Activated naive CD4-positive, alpha-beta T cell treated with anti-CD3 and anti-CD28 coated beads for 36 hours (primary cell): ENCODE measurements at regions not wholly inside any gene's neighbourhood (a gene's known extent, or its start where the extent isn't known, plus 50 kb on each side); places are given as distances from the start of the nearest gene placed in this dataset.
"Not testable (repeated sequence)": the region's sequence is repeated elsewhere in the genome, so short reads cannot be mapped to it uniquely, and the experiment has no call there.

Experiments
- CTCF ChIA-PET: fragments of 350-600 bp; sonication (Branson Sonifier 250); formaldehyde crosslinking; loops from one replicate; lab custom pipeline; 2021; ENCODE audit warnings: antibody characterized with exemption; lab: Charles Lee
- DNase-seq: peaks from one replicate; pipeline ENCODE4 v3.0.0-alpha.2; 2020
- H3K27ac Mint-ChIP-seq: one replicate; pipeline ENCODE4 v1.8.0; 2021; ENCODE audit warnings: mild to moderate bottlenecking, mixed read lengths
- H3K27me3 Mint-ChIP-seq: one replicate; pipeline ENCODE4 v1.8.0; 2021; ENCODE audit warnings: low read depth, mixed read lengths
- H3K36me3 Mint-ChIP-seq: one replicate; pipeline ENCODE4 v1.8.0; 2021; ENCODE audit warnings: low read depth, mixed read lengths
- H3K4me1 Mint-ChIP-seq: one replicate; pipeline ENCODE4 v1.8.0; 2021; ENCODE audit warnings: low read depth, mixed read lengths
- H3K4me3 Mint-ChIP-seq: one replicate; pipeline ENCODE4 v1.8.0; 2021; ENCODE audit warnings: mild to moderate bottlenecking, moderate library complexity, mixed read lengths
- H3K9me3 Mint-ChIP-seq: one replicate; pipeline ENCODE4 v1.8.0; 2021; ENCODE audit warnings: mixed read lengths
- intact Hi-C: fragments of 100-400 bp; cut with micrococcal nuclease; formaldehyde crosslinking; loops from one replicate; pipeline ENCODE4 v1.15.1; 2023

DNA sequence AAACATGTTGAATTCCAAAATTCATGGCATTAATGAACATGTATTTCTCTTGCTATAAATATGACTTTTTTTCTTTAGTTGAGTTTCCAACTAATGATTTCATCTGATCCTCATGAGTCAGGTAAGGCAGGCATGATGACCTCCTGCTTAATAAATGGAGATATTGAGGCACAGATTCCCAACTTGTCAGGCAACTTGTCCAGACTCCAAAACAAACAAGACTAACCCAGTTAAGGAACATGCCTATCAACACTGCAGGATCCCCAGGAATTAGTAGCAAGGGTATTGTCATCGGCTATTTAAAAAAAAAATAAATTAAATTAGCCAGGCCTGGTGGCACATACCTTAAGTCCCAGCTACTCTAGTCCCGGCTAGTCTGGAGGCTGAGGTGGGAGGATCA, 121.3 kb upstream of the SALL4 start:
- DNase-seq, result no peak
- intact Hi-C loops, result no loop called here
- H3K9me3 Mint-ChIP-seq, result no peaks in the 10 kb centered on the region
- no peak overlapping the region for H3K27ac Mint-ChIP-seq
- H3K4me1 Mint-ChIP-seq, result no peaks in the 10 kb centered on the region
- H3K4me3 Mint-ChIP-seq, result no peak overlapping the region
- H3K36me3 Mint-ChIP-seq, result no peaks in the 10 kb centered on the region
- CTCF ChIA-PET, result no interaction called here
- peaks cover 3% of the 10 kb centered on the region for H3K27me3 Mint-ChIP-seq

DNA sequence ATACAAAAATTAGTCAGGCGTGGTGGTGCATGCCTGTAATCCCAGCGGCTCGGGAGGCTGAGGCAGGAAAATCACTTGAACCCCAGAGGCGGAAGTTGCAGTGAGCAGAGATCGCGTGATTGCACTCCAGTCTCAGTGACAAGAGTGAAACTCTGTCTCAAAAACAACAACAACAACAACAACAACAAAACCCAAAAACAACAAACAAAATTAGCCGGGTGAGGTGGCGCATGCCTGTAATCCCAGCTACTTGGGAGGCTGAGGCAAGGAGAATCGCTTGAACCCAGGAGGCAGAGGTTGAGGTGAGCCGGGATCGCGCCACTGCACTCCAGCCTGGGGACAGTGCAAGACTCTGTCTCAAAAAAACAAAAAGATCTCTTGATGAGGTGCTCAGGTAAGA, 120.5 kb upstream of the SALL4 start:
- H3K4me3 Mint-ChIP-seq, H3K9me3 Mint-ChIP-seq, H3K4me1 Mint-ChIP-seq, H3K27me3 Mint-ChIP-seq, intact Hi-C loops, H3K27ac Mint-ChIP-seq, H3K36me3 Mint-ChIP-seq, DNase-seq, CTCF ChIA-PET: not testable (repeated sequence)

DNA sequence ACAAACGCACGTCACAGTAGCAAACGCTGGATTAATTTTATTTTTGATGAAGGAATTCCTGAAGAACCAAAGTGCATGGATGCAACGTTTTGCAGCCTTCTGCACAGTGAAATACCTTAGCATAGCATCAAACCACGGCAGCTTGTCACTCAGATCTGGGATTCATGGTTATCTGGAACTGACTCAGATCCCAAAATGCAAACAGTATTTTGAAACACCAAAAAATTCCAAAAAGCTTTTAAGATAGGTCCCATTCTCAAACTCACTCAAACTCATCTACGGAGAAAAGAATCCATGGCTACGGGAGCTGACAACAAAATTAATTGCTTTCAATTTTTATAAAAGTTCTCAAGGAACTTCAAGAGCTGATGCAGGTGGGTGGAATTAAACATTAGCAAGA, 116.2 kb upstream of the SALL4 start:
- intact Hi-C loops, result no loop called here
- no peaks in the 10 kb centered on the region for H3K4me1 Mint-ChIP-seq
- H3K27me3 Mint-ChIP-seq, result no peaks in the 10 kb centered on the region
- DNase-seq, result no peak
- no peak overlapping the region for H3K27ac Mint-ChIP-seq
- no peak overlapping the region for H3K4me3 Mint-ChIP-seq
- no peaks in the 10 kb centered on the region for H3K9me3 Mint-ChIP-seq
- CTCF ChIA-PET, result no interaction called here
- no peaks in the 10 kb centered on the region for H3K36me3 Mint-ChIP-seq

DNA sequence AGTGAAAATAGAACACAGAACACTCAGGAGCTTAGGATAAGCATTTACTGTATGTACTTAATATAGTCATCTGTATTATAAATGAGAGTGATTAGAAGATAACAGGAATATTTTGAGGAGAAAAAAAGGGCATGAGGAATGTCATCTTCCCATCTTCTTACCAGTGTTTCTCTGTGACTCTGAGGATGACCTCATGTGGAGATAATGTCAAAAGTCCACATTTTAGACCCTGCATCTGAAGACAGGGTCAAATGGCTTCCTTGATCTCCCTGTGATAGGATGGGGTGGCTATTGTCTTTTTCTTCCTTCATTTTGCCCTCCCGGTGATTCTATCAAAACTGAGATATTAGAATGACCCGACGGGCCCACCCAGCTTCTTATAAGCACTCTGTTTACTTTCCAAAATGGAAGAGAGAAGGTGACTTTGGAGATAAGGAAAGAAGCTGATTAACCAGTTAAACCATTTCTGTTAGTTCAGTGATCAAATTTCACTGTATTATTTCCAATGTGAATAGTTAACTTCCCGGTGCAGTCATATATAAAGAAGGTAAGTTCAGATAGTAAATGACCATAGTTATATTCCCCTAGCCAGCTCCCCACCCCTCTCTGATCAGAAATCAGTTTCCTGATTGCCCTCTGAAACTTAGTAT, 115.7 kb upstream of the SALL4 start:
- intact Hi-C loops, result no loop called here
- Mint-ChIP-seq H3K27me3 (no peaks in the 10 kb centered on the region), H3K4me1 (no peaks in the 10 kb centered on the region), H3K9me3 (no peaks in the 10 kb centered on the region), H3K36me3 (no peaks in the 10 kb centered on the region), H3K4me3 (no peak overlapping the region), H3K27ac (no peak overlapping the region)
- DNase-seq, result no peak
- CTCF ChIA-PET, result no interaction called here

DNA sequence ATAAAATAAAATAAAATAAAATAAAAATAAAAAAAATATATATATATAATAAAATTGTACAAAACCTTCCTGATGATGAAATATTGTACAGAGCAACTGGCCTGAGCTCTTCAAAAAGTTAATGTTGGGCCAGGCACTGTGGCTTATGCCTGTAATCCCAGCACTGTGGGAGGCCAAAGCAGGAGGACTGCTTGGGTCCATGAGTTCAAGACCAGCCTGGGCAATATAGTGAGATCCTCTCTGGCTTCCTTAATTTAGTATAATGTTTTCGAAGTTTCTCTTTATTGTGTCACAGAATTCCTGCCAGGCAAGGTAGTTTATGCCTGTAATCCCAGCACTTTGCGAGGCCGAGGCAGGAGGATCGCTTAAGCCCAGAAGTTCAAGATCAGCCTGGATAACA, 113.9 kb upstream of the SALL4 start:
- Mint-ChIP-seq H3K4me3 (no peak overlapping the region), H3K36me3 (no peaks in the 10 kb centered on the region), H3K4me1 (no peaks in the 10 kb centered on the region), H3K9me3 (no peaks in the 10 kb centered on the region), H3K27ac (no peak overlapping the region), H3K27me3 (no peaks in the 10 kb centered on the region)
- CTCF ChIA-PET, result no interaction called here
- DNase-seq, result no peak
- intact Hi-C loops, result no loop called here

DNA sequence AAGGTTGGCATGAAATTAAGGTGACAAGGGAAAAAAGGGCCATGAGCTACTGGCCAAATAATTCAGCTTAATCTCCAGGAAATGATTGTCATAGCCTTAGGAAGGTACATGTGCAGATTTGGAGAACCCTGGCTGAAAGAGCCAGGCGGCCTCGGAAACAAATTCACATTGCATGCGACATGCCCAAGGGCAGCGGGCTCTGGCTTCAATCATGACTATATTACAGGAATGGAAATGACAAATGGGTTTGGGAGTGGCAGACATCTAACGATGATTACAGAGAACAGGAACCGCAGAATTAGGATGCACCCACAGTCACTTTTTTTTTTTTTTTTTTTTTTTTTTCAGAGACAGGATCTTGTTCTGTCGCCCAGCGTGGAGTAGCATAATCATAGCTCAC, 112.4 kb upstream of the SALL4 start:
- CTCF ChIA-PET, result no interaction called here
- Mint-ChIP-seq H3K9me3 (no peaks in the 10 kb centered on the region), H3K36me3 (no peaks in the 10 kb centered on the region), H3K27ac (no peak overlapping the region), H3K4me3 (no peak overlapping the region), H3K4me1 (no peaks in the 10 kb centered on the region), H3K27me3 (no peaks in the 10 kb centered on the region)
- DNase-seq, result no peak
- intact Hi-C loops, result no loop called here

DNA sequence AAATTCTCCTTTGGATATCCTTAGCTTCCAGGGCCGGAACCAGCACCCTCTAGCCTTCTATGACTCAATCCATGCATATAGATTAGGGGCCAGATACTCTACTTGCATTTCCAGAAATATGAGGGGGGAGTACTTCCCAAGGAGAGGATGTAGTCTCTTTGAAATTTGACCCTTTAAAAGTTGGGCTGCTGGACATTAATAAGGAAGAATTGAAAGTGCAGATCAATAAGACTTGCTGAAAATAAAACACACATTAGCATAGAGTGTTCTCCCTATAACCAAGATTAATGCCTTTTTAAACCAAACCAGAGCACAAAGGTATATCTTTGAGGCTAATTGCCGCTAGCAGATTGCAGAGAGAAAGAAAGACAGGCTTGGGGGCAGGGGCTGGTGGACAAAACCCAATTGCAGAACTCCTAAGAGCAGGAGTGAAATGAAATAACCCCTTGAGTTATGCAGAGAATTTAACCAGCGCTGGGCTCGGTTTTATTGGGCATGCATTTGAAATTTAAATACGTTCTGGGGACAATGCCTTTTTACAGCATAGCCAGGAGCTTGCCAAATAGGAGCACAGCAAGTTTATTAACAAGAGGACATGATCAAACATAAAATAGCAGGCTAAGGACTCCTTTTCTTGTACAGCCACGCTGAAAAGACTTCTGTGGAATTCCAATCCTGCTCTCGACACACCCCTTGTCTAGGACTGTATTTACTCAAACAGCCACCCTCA, 108.2 kb upstream of the SALL4 start:
- H3K27me3 Mint-ChIP-seq, result peaks cover 7% of the 10 kb centered on the region

DNA sequence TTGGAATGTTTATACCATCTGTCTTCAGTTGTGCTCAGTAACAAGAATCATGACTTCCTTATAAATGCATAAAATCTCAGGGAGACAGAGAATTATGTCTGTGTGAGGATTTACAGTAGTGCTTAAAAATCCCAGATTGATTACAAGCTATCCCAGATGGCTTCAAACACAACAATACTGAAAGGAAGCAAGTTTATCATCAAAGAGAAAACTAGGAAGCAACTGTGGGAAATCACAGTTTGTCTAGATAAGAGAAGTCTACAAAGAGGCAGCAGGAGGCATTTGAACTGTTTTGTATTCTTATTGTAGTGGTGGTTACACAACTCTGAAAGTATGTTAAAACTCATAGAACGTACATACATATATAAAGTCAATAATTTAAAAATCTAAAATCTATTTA, 104.4 kb upstream of the SALL4 start:
- DNase-seq, result no peak
- Mint-ChIP-seq H3K9me3 (no peaks in the 10 kb centered on the region), H3K4me1 (no peaks in the 10 kb centered on the region), H3K4me3 (no peak overlapping the region), H3K36me3 (no peaks in the 10 kb centered on the region), H3K27me3 (peaks cover 9% of the 10 kb centered on the region), H3K27ac (no peak overlapping the region)
- intact Hi-C loops, result no loop called here
- CTCF ChIA-PET, result no interaction called here

More for the DNA sequence above, 108.2 kb upstream of the SALL4 start:
- Mint-ChIP-seq H3K4me3 (no peak overlapping the region), H3K9me3 (no peaks in the 10 kb centered on the region), H3K36me3 (no peaks in the 10 kb centered on the region), H3K4me1 (no peaks in the 10 kb centered on the region), H3K27ac (no peak overlapping the region)
- CTCF ChIA-PET, result no interaction called here
- DNase-seq, result no peak
- intact Hi-C loops, result no loop called here

DNA sequence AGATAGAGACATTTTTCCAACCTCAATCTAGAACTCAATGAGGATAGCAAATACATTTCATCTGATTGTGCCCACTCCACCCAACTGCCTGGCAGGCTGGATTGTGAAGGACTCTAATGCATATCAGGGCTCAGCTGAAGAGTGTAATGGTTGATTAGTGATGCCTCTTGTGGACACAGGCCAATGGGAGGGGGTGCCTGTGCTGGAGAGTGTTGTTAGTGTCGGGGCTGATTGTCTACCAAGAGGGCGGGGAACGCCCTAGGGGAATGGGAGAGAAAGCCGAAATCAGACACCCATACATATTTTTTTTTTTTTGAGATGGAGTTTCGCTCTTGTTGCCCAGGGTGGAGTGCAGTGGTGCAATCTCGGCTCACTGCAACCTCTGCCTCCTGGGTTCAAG, 103.7 kb upstream of the SALL4 start:
- H3K9me3 Mint-ChIP-seq, result no peaks in the 10 kb centered on the region
- no peaks in the 10 kb centered on the region for H3K36me3 Mint-ChIP-seq
- CTCF ChIA-PET, result no interaction called here
- intact Hi-C loops, result no loop called here
- no peak overlapping the region for H3K4me3 Mint-ChIP-seq
- peaks cover 9% of the 10 kb centered on the region for H3K27me3 Mint-ChIP-seq
- no peak for DNase-seq
- no peak overlapping the region for H3K27ac Mint-ChIP-seq
- no peaks in the 10 kb centered on the region for H3K4me1 Mint-ChIP-seq

DNA sequence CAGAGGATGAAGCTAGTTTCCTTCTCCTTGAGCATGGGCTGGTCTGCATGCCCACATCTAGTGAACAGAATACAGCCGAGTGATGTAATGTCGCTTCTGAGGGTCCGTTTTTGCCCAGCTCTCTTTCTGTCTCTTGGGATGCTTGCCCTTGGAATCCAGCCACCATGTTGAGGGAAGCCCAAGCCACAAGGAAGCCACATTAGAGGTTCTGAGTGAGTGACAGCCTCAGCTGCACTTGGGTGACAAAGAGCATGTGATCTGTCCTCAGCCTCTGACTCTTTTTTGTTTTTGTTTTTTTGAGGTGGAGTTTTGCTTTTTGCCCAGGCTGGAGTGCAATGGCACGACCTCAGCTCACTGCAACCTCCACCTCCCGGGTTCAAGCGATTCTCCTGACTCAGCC, 100.6 kb upstream of the SALL4 start:
- no peak for DNase-seq
- H3K27ac Mint-ChIP-seq, result no peak overlapping the region
- H3K9me3 Mint-ChIP-seq, result no peaks in the 10 kb centered on the region
- H3K36me3 Mint-ChIP-seq, result no peaks in the 10 kb centered on the region
- CTCF ChIA-PET, result no interaction called here
- intact Hi-C loops, result no loop called here
- peaks cover 9% of the 10 kb centered on the region for H3K27me3 Mint-ChIP-seq
- no peaks in the 10 kb centered on the region for H3K4me1 Mint-ChIP-seq
- H3K4me3 Mint-ChIP-seq, result no peak overlapping the region

DNA sequence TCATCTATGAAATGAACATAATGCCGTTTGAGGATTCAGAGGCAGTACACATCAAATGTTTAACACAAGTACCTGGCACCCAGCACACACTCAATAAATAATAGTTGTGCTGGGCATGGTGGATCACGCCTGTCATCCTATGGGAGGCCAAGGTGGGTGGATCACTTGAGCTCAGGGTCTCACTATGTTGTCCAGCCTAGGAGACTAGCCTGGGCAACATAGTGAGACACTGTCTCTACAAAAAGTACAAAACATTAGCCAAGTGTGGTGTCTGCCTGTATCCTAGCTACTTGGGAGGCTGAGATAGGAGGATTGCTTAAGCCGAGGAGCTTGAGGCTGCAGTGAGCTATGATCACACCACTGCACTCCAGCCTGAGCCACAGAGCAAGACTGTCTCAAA, 98.1 kb upstream of the SALL4 start:
- no peaks in the 10 kb centered on the region for H3K4me1 Mint-ChIP-seq
- H3K27ac Mint-ChIP-seq, result no peak overlapping the region
- DNase-seq, result no peak
- H3K4me3 Mint-ChIP-seq, result no peak overlapping the region
- no peaks in the 10 kb centered on the region for H3K36me3 Mint-ChIP-seq
- H3K9me3 Mint-ChIP-seq, result no peaks in the 10 kb centered on the region
- peaks cover 4% of the 10 kb centered on the region for H3K27me3 Mint-ChIP-seq
- CTCF ChIA-PET, result no interaction called here
- intact Hi-C loops, result no loop called here

DNA sequence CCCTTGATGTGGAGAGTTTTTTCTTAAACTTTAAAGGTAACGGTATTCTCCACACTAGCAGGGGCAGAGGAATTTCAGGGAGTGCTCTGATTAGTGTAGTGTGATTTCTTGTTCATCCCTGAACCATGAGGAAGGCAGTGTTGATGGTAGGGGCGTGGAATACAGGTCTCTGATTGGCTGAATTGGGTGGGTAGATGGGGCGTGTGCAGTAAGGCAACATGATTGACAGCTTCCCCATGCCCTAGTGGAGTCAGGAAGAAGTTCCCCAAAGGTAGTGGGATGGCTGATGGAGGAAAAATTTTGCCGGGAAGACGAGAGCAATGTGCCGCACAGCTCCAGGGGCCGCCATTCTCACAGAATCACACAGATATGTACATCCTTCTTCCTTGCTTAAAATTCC, 97.4 kb upstream of the SALL4 start:
- Mint-ChIP-seq H3K27me3 (peaks cover 4% of the 10 kb centered on the region), H3K9me3 (no peaks in the 10 kb centered on the region), H3K4me3 (no peak overlapping the region), H3K27ac (no peak overlapping the region), H3K4me1 (no peaks in the 10 kb centered on the region), H3K36me3 (no peaks in the 10 kb centered on the region)
- intact Hi-C loops, result no loop called here
- CTCF ChIA-PET, result interaction anchor here (0.6 kb wide), 1 partner anchor 280 kb away, joined by 4 read pairs; no protein-coding TSS in a partner anchor
- DNase-seq, result no peak

DNA sequence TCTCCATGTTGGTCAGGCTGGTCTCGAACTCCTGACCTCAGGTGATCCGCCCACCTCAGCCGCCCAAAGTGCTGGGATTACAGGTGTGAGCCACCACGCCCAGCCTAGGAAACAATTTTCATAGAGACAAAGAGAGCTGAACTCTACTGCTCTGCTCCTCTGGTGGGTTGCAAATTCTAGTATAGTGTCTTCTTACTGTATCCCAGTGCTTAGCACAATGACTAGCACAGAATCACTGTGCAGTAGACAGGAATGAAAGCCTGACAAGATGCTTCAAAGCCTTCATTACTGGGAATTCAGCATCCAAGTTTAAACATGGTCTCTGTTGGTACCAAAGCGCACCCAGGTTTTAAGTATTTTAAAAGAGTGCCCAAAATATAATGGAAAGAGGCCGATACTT, 96.5 kb upstream of the SALL4 start:
- no peak overlapping the region for H3K27ac Mint-ChIP-seq
- no peak for DNase-seq
- no peaks in the 10 kb centered on the region for H3K36me3 Mint-ChIP-seq
- CTCF ChIA-PET, result no interaction called here
- no peaks in the 10 kb centered on the region for H3K4me1 Mint-ChIP-seq
- H3K9me3 Mint-ChIP-seq, result no peaks in the 10 kb centered on the region
- no peak overlapping the region for H3K4me3 Mint-ChIP-seq
- H3K27me3 Mint-ChIP-seq, result peaks cover 2% of the 10 kb centered on the region
- intact Hi-C loops, result no loop called here
